Small intestine (tissue), 7 donors: ENCODE measurements at regions not wholly inside any gene's neighbourhood (a gene's known extent, or its start where the extent isn't known, plus 50 kb on each side); places are given as distances from the start of the nearest gene placed in this dataset.

Source experiments
- DNase-seq, 2 donors: peaks; one replicate each; pipeline versions ENCODE4 v3.0.0 to v3.0.0-alpha.2; 2013
- FAIRE-seq: peaks from 2 replicates; lab custom pipeline; 2012; peaks lifted over from hg19 to GRCh38; lab: Jason Lieb, UNC
- H3K27ac ChIP-seq, 3 donors: one replicate each; pipeline ENCODE4 v1.5.1; 2013; ENCODE audit warnings: low read length in 2 of 3, mild to moderate bottlenecking in 2 of 3, control low read depth in 1 of 3, inconsistent platforms in 1 of 3, low read depth in 1 of 3, moderate library complexity in 1 of 3
- H3K27me3 ChIP-seq, 3 donors: one replicate each; pipeline ENCODE4 v1.6.1; 2013; ENCODE audit warnings: low read length in 3 of 3, inconsistent platforms in 1 of 3; ENCODE audit not compliant: control insufficient read depth in 3 of 3, insufficient read depth in 3 of 3
- H3K36me3 ChIP-seq, 3 donors: one replicate each; pipeline ENCODE4 v1.6.1; 2013; ENCODE audit warnings: low read length in 3 of 3, inconsistent platforms in 1 of 3, low read depth in 1 of 3, mild to moderate bottlenecking in 1 of 3, moderate library complexity in 1 of 3; ENCODE audit not compliant: control insufficient read depth in 3 of 3, insufficient read depth in 2 of 3
- H3K4me1 ChIP-seq, 3 donors: one replicate each; pipeline ENCODE4 v1.6.1; 2013; ENCODE audit warnings: low read length in 2 of 3, inconsistent platforms in 1 of 3, low read depth in 1 of 3, mild to moderate bottlenecking in 1 of 3, moderate library complexity in 1 of 3; ENCODE audit not compliant: control insufficient read depth in 3 of 3, insufficient read depth in 2 of 3
- H3K4me3 ChIP-seq, 3 donors: one replicate each; pipeline ENCODE4 v1.5.1; 2013; ENCODE audit warnings: low read length in 3 of 3, control low read depth in 1 of 3, inconsistent platforms in 1 of 3, low read depth in 1 of 3, mild to moderate bottlenecking in 1 of 3, moderate library complexity in 1 of 3
- H3K9me3 ChIP-seq, 2 donors: one replicate each; pipeline ENCODE4 v1.6.1; 2013; ENCODE audit warnings: low read depth in 1 of 2, low read length in 1 of 2; ENCODE audit not compliant: control insufficient read depth in 2 of 2, insufficient read depth in 1 of 2
- WGBS, 3 donors: extraction: QIAGEN DNeasy Blood & Tissue Kit; methylation state at CpG; one replicate each; pipeline ENCODE4 v1.1.7; 2013; 5-methylcytosine and 5-hydroxymethylcytosine counted together
- donor health status: healthy with polysubstance abuse.
- donor health status: control.
- donor health status: control.
- donor health status: Bipolar disorder and iron deficiency.
- donor health status: healthy.

GRCh38 chr2:19158896-19159295 is 199.5 kb downstream of the OSR1 start:
- Histone ChIP-seq H3K4me3 (no peak overlapping the region), H3K36me3 (no peaks in the 10 kb centered on the region), H3K9me3 (peaks cover 0 to 2% of the 10 kb centered on the region in 2 donors), H3K27me3 (no peaks in the 10 kb centered on the region), H3K27ac (no peak overlapping the region), H3K4me1 (no peaks in the 10 kb centered on the region)
- no peak for FAIRE-seq
- 54 to 75% (median 60%) methylated on average over 4 of the region's 4 CpGs for WGBS, 3 donors
- no peak for DNase-seq

GRCh38 chr2:19158211-19158610 is 200.2 kb downstream of the OSR1 start:
- Histone ChIP-seq H3K36me3 (no peaks in the 10 kb centered on the region), H3K4me3 (no peak overlapping the region), H3K9me3 (peaks cover 0 to 2% of the 10 kb centered on the region in 2 donors), H3K27ac (no peak overlapping the region), H3K4me1 (no peaks in the 10 kb centered on the region), H3K27me3 (no peaks in the 10 kb centered on the region)
- FAIRE-seq, result no peak
- WGBS, 3 donors, result 22 to 65% (median 27%) methylated on average over 1 of the region's 1 CpG
- no peak for DNase-seq

GRCh38 chr2:19156646-19157045 is 201.8 kb downstream of the OSR1 start:
- peaks cover 0 to 3% of the 10 kb centered on the region in 2 donors for H3K9me3 ChIP-seq
- H3K27ac ChIP-seq, result no peak overlapping the region
- FAIRE-seq (no peak), DNase-seq (no peak)
- 96 to 100% (median 100%) methylated on average over 1 of the region's 1 CpG for whole genome bisulfite sequencing, 3 donors
- no peak overlapping the region for H3K4me3 ChIP-seq
- no peaks in the 10 kb centered on the region for H3K36me3 ChIP-seq
- no peaks in the 10 kb centered on the region for H3K27me3 ChIP-seq
- no peaks in the 10 kb centered on the region for H3K4me1 ChIP-seq

GRCh38 chr2:19150726-19151125 is 207.7 kb downstream of the OSR1 start:
- Histone ChIP-seq H3K9me3 (peaks cover 0 to 17% of the 10 kb centered on the region in 2 donors), H3K36me3 (no peaks in the 10 kb centered on the region), H3K27me3 (no peaks in the 10 kb centered on the region), H3K27ac (no peak overlapping the region), H3K4me1 (no peaks in the 10 kb centered on the region), H3K4me3 (no peak overlapping the region)
- no peak for FAIRE-seq
- DNase-seq, result no peak
- WGBS, 3 donors, result 91 to 100% (median 94%) methylated on average over 2 of the region's 2 CpGs

GRCh38 chr2:19146867-19147266 is 211.6 kb downstream of the OSR1 start:
- no peaks in the 10 kb centered on the region for H3K27me3 ChIP-seq
- no peak overlapping the region for H3K4me3 ChIP-seq
- H3K4me1 ChIP-seq, result no peaks in the 10 kb centered on the region
- no peaks in the 10 kb centered on the region for H3K36me3 ChIP-seq
- H3K27ac ChIP-seq, result no peak overlapping the region
- FAIRE-seq (no peak), DNase-seq (no peak)
- H3K9me3 ChIP-seq, result peaks cover 0 to 17% of the 10 kb centered on the region in 2 donors
- WGBS, 3 donors, result 55 to 78% (median 57%) methylated on average over 1 of the region's 1 CpG

- 79 to 92% (median 82%) methylated on average over 5 of the region's 5 CpGs for WGBS, 3 donors
Observed at GRCh38 chr2:19141234-19142004, 217.0 kb downstream of the OSR1 start.

GRCh38 chr2:19140463-19141208 is 217.8 kb downstream of the OSR1 start:
- H3K4me1 ChIP-seq, result no peaks in the 10 kb centered on the region
- H3K36me3 ChIP-seq, result no peaks in the 10 kb centered on the region
- no peak overlapping the region for H3K27ac ChIP-seq
- no peak for DNase-seq
- 79 to 88% (median 84%) methylated on average over 3 of the region's 3 CpGs for WGBS, 3 donors
- FAIRE-seq, result no peak
- no peaks in the 10 kb centered on the region for H3K27me3 ChIP-seq
- H3K9me3 ChIP-seq, result no peaks in the 10 kb centered on the region
- no peak overlapping the region for H3K4me3 ChIP-seq

More at GRCh38 chr2:19141234-19142004, 217.0 kb downstream of the OSR1 start:
- H3K27me3 ChIP-seq, result no peaks in the 10 kb centered on the region
- no peaks in the 10 kb centered on the region for H3K9me3 ChIP-seq
- no peaks in the 10 kb centered on the region for H3K36me3 ChIP-seq
- no peak overlapping the region for H3K4me3 ChIP-seq
- H3K27ac ChIP-seq, result no peak overlapping the region
- no peaks in the 10 kb centered on the region for H3K4me1 ChIP-seq
- no peak for FAIRE-seq
- no peak for DNase-seq

GRCh38 chr2:19139386-19139785 is 219.0 kb downstream of the OSR1 start:
- Histone ChIP-seq H3K27me3 (no peaks in the 10 kb centered on the region), H3K4me1 (no peaks in the 10 kb centered on the region), H3K36me3 (no peaks in the 10 kb centered on the region), H3K4me3 (no peak overlapping the region), H3K27ac (no peak overlapping the region), H3K9me3 (no peaks in the 10 kb centered on the region)
- FAIRE-seq (no peak), DNase-seq (no peak)
- WGBS, 3 donors, result 79 to 89% (median 85%) methylated on average over 1 of the region's 1 CpG
